PFSK-1 (cell line): ENCODE measurements at regions not wholly inside any gene's neighbourhood (a gene's known extent, or its start where the extent isn't known, plus 50 kb on each side); places are given as distances from the start of the nearest gene placed in this dataset.

Experiments used
- FOXP2 ChIP-seq: optimal IDR thresholded peaks from 2 replicates; pipeline ENCODE3; 2011; ENCODE audit warnings: borderline replicate concordance, control low read depth, inconsistent platforms; ENCODE audit not compliant: insufficient read depth; ENCODE audit errors: extremely low read length, extremely low read depth
- POLR2AphosphoS5 ChIP-seq: IDR thresholded peaks from 2 replicates; pipeline ENCODE4 v1.6.1; 2012; ENCODE audit warnings: low read depth, mild to moderate bottlenecking, control low read depth, low read length, moderate library complexity
- REST ChIP-seq, 2 experiments: IDR thresholded peaks; 2 replicates each; pipeline versions ENCODE4 v1.6.1 to v1.8.0; 2011 to 2012; ENCODE audit warnings: low read depth in 2 of 2, low read length in 2 of 2, control low read depth in 1 of 2, inconsistent platforms in 1 of 2, mild to moderate bottlenecking in 1 of 2, moderate library complexity in 1 of 2; ENCODE audit not compliant: insufficient read depth in 1 of 2
- SIN3A ChIP-seq: IDR thresholded peaks from 2 replicates; pipeline ENCODE4 v1.6.1; 2012; ENCODE audit warnings: mild to moderate bottlenecking, low read length, moderate library complexity, borderline replicate concordance; ENCODE audit not compliant: insufficient read depth
- TAF1 ChIP-seq: IDR thresholded peaks from 2 replicates; pipeline ENCODE4 v1.6.1; 2012; ENCODE audit warnings: low read length, control low read depth, borderline replicate concordance; ENCODE audit not compliant: insufficient read depth

- TF ChIP-seq TAF1 (no peak), POLR2AphosphoS5 (no peak)
Measured at GRCh38 chr13:91045351-91046034, 302.0 kb upstream of the MIR17HG start.

GRCh38 chr13:91046715-91047327, 300.7 kb upstream of the MIR17HG start:
- TF ChIP-seq REST (IDR thresholded peaks at IDR 0.05; ENCODE audit: insufficient read depth in 1 of 2, low read depth in 2 of 2, low read length in 2 of 2): no peak
- no peak for TF ChIP-seq TAF1
- no peak for TF ChIP-seq FOXP2
- TF ChIP-seq POLR2AphosphoS5: no peak
- TF ChIP-seq SIN3A: no peak

GRCh38 chr13:91050970-91051369, 296.5 kb upstream of the MIR17HG start:
- TF ChIP-seq REST (IDR thresholded peaks at IDR 0.05; ENCODE audit: insufficient read depth in 1 of 2, low read depth in 2 of 2, low read length in 2 of 2) (no peak), FOXP2 (no peak), SIN3A (no peak), TAF1 (no peak), POLR2AphosphoS5 (no peak)

- TF ChIP-seq FOXP2 (no peak), SIN3A (no peak), REST (IDR thresholded peaks at IDR 0.05; ENCODE audit: insufficient read depth in 1 of 2, low read depth in 2 of 2, low read length in 2 of 2) (no peak), POLR2AphosphoS5 (no peak), TAF1 (no peak)
Measured at GRCh38 chr13:91052876-91053275, 294.6 kb upstream of the MIR17HG start.

GRCh38 chr13:91053318-91054065, 294.0 kb upstream of the MIR17HG start:
- TF ChIP-seq SIN3A: no peak
- TF ChIP-seq REST (IDR thresholded peaks at IDR 0.05; ENCODE audit: insufficient read depth in 1 of 2, low read depth in 2 of 2, low read length in 2 of 2): no peak
- TF ChIP-seq FOXP2: no peak
- TF ChIP-seq TAF1: no peak
- no peak for TF ChIP-seq POLR2AphosphoS5
